ENCODE measurements at regions not wholly inside any gene's neighbourhood (a gene's known extent, or its start where the extent isn't known, plus 50 kb on each side); places are given as distances from the start of the nearest gene placed in this dataset.

DNA sequence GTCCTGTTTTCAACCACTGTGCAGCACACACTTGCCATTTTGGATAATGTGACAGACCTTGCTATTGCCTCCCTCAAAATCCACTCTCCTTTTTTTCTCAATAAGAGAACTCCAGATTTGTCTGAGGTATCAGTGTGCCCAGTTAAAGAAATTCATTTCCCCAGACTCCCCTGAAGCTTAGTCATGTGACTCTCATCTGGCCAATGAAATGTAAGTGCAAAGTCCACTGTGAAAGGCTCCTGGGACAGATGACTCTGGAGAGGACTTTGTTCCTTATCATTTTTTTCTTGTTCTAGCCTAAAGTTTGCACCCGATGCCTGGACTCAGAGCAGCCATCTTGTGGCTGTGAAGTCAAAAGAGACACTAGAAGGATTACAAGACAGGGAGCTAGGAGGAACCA lies 268.6 kb upstream of the LRTM1 start:
- in situ Hi-C loops (cut with HindIII; ENCODE audit: low sequenced_read_pairs), result no loop called here
- no peak for DNase-seq (ENCODE audit: low spot score)

DNA sequence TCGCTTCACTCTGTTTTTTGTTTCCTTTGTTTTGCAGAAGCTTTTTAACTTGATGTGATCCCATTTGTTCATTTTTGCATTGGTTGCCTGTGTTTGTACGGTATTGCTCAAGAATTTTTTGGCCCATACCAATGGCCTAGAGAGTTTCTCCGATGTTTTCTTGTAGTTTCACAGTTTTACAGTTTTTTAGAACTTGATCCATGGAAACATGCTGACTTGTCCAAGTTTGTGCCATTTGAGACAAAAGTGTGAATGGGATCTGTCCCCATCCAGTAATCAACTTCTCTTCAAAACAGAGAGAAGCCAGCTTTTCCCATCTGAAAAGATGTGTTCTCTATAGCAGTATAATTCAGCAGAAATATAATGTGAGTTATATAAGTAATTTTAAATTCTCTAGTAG lies 266.5 kb upstream of the LRTM1 start:
- in situ Hi-C loops (cut with HindIII; ENCODE audit: low sequenced_read_pairs), result no loop called here
- DNase-seq (ENCODE audit: low spot score), result peak; percentile 15

DNA sequence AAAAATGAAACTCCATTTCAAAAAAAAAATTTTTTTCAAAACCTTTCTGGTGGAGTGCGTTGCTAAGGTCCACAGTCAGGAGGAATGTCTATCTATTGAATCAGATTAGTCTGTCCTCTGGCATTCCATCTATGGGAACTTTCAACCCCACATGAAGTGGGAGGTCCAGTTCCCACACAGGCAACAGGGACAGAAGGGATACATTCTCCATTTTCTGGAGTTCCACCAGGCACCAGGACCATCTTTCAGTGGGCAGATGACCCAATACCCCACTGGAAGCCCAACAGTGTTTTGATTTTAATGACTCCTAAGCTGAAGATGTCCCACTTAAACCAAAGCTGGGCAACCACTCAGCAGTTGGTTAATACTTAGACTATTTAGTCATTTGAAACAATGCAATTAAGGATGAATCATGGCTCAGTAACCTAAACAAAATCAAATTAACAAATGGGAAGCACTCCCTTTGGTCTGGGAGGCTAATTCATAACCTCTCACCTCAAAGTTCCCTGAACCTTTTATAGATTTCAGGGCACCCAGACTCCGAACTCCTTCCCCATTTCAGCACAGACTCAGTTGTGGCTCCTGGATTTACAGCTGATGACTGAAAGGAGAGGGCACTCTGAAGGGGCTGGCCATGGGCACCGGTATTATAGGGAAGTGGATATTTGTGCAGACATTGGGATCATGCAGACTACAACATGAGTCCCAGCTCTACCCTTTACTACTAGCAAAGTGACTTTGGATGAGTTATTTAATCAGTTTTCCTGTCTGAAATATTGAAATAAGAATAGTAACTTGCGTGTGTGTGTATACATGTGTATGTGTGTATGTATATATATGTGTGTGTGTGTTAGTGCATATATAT lies 264.3 kb upstream of the LRTM1 start:
- no peak for DNase-seq (ENCODE audit: low spot score)
- in situ Hi-C loops (cut with HindIII; ENCODE audit: low sequenced_read_pairs), result no loop called here

DNA sequence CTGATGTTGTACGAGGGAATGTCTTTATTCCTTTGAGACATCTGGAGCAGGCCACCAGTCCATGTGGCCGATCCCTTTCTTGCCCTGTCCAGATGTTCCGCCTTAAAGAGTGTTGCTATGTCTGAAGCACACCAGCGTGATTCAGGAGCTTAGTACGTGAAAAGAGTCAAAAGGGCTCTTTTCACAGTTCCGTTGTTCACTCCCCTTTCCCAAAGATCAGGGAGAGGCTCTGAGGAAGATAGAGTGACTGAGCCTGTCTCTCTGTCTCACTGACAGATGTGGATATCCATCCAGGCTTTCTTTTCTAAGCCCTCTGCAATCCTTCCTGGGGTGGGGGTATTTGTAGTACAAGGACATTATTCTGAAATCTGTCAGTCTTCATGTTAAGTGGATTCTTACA lies 262.5 kb upstream of the LRTM1 start:
- no peak for DNase-seq (ENCODE audit: low spot score)

DNA sequence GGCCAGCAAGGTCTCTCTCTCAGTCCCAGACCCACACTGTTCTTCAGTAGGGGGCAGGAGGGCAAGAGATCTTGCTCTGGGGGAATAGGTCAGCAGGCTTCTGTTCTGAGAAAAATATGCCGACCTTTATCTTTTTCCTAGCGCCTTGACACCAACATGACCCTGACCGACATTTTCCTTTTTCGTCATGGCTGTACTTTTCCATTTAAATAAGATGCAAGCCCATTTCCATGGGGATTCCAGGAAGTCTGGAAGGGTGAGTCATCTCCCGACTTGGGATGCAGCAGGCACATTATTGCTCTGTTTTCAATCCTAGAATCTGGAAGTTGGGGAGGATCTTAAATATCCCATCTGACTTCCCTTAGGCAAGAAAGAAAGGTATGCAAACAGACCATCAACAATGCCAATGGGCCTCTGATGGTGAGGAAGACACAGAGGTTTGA lies 261.5 kb upstream of the LRTM1 start:
- in situ Hi-C loops (cut with HindIII; ENCODE audit: low sequenced_read_pairs), result no loop called here
- no peak for DNase-seq (ENCODE audit: low spot score)

More for the DNA sequence above, 262.5 kb upstream of the LRTM1 start:
- in situ Hi-C loops (cut with HindIII; ENCODE audit: low sequenced_read_pairs), result no loop called here

DNA sequence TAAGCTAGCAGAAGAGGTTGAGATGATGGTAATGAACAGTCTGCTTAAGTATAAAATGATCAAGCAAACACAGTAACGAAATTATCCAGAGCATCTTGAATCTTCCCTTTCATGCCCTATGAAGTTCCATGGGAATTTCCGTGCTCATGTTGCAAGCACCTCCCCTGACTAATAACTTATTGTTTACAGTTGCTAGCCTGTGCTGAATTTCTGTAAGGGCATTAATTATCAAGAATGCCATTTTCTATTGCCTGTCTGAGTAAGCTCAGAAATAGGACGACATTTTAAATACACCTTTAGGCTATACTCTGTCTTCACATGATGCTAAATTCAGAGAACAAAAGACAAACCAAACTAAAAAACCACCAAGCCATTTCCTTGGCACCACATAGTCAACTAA lies 257.5 kb upstream of the LRTM1 start:
- in situ Hi-C loops (cut with HindIII; ENCODE audit: low sequenced_read_pairs), result no loop called here
- DNase-seq (ENCODE audit: low spot score), result no peak

DNA sequence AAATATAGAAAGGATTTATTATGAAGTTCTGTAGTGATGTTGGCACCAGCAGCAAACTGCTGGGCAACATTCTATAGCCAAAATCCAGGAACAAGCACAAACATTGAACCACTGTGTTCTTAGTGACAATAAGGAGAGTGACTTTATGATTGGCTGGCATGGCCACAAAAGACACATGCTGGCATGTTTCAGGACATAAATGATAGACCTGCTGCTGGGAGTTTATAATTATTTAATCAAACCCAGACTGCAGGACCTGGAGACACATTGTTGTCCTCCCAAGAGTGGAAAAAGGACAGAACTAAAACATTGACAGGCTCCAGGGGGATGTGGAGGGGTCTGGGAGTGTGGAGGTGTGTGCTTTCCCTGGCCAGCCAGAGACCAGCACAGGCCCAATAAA lies 255.3 kb upstream of the LRTM1 start:
- in situ Hi-C loops (cut with HindIII; ENCODE audit: low sequenced_read_pairs), result no loop called here
- DNase-seq (ENCODE audit: low spot score), result no peak

DNA sequence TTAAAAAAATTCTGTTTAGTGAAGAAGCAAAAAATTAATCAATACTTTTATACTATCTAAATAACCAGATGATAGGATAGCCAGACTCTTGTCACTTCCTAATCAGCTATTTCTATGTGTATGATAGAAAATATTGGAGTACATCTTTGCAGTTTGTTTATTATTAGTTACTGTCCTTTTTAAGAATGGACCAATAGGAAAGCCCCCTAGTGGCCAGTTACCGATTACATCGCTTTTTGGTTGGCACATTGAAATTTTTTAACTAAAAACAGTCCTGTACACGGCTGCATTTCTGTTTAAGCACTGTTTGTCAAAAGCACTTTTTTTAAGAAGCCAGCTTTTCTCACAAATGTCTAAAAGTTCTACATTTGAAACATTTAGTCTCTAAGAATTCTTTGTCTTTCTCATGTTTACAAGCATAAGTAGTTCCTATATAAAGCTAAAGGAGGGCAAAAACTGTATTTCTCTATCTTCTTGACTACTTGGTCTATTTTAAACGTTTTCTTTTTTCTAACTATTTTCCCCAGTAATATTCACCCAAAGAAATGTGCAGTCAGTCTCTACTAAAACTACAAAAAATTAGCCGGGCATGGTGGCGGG lies 253.2 kb upstream of the LRTM1 start:
- DNase-seq (ENCODE audit: low spot score), result peak; percentile 47
- in situ Hi-C loops (cut with HindIII; ENCODE audit: low sequenced_read_pairs), result no loop called here

DNA sequence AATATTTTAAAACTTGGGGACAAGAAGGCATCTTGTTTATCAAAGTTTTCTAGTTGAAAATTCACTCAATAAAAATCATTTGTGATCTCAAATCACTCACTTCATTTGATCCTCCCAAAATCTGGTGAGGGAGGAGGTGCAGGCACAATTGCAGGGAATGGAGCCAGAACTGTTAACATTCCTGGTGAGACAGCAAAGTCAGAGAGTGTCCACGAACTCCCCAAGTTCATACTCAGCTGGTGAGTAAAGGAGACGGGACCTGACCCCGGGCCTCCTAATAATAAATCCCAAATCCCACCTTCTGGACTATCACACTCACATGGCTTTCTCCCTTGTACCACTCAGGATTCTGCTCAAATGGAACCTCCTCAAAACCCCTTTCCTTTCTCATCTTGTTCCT lies 252.3 kb upstream of the LRTM1 start:
- in situ Hi-C loops (cut with HindIII; ENCODE audit: low sequenced_read_pairs), result no loop called here
- DNase-seq (ENCODE audit: low spot score), result no peak

DNA sequence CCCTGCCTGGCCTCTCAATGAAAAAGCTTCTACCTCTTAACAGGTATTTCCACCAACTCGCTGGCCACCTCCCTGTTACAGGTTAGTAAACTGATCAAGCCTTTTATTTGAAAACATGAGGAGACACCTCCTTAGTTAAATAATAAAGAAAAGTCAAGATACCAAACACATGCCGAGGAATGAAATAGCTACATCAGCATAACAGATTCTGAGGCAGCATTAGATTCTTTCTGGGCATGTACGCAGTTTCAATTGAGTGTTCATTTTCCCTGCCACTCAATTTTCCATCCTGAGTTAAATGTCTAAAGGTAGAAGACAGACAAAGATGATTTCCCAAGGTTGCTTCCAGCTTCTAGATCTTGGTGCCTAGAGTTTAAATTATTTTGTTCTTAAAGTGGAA lies 250.5 kb upstream of the LRTM1 start:
- in situ Hi-C loops (cut with HindIII; ENCODE audit: low sequenced_read_pairs), result no loop called here

DNA sequence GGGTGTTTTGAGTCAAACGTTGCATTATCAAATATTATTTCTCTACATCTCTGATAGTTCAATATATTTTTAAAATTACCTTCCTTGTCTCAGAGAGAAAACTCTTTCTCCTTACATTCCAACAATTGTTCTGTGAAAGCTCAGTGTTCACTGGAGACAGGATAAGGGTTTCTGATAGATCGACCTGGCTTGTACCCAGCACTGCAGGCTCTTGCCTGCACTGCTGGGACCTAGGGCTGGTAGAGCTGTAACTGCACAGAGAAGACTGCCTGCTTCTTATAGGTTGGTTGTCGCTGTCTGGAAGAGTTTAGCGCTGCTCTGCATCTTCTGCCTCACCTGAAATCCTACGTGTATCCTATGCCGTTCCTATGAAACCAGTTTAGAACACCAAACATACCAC lies 249.9 kb upstream of the LRTM1 start:
- DNase-seq (ENCODE audit: low spot score), result peak; percentile 2
- in situ Hi-C loops (cut with HindIII; ENCODE audit: low sequenced_read_pairs), result no loop called here

More for the DNA sequence above, 250.5 kb upstream of the LRTM1 start:
- DNase-seq (ENCODE audit: low spot score), result no peak

DNA sequence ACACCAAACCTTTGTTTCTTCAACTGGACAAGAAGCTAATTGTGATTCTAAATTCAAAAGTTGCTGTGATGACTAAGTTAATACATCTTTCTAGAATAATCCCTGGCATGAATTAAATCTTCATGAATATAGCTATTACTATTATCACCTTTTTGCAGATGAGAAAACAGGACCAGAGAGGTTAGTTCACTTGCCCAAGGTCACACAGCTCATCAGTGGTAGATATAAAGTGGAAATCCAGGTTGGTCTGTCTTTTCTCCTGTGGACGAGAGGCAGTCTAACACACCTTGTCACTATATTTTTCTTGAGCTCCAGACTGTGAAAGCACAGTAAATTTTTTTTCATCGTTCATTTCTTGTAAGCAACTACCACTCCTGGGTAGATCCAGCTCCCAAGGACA lies 247.6 kb upstream of the LRTM1 start:
- DNase-seq (ENCODE audit: low spot score), result no peak
- in situ Hi-C loops (cut with HindIII; ENCODE audit: low sequenced_read_pairs), result no loop called here

DNA sequence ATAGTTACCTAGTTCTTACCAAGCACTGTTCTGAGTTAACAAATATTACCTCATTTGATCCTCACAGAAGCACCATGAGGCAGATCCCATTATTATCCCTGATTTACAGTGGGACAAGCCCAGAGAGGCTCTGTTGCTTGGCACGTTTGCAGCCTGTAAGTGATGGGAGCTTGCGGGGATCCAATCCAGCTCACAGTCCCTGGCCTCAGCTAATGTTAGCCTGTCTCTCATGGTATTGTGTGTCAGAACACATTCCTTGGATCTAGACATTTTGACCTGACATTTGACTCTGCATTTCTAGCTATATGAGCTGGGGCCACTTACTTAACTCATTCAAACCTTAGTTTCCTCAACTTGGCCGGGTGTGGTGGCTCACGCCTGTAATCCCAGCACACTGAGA lies 246.9 kb upstream of the LRTM1 start:
- in situ Hi-C loops (cut with HindIII; ENCODE audit: low sequenced_read_pairs), result no loop called here
- DNase-seq (ENCODE audit: low spot score), result no peak

DNA sequence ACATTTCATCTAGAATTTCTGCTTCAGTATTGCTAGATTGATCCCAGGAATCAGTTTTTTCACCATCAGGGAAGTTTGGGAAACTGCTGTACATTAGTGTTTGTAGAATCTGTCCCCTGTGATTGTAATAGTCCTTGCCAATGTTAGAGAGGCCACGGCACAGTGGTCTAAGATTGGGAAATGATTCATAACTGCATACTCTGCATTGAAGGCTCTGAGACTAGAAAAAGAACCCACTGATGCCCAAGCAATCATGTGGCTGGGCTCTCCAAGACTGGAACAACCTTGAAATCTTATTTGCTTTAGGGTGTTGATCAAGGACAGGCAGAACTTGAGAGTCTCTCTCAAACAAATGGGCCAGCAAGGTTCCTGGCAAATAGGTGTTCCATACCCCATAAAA lies 245.6 kb upstream of the LRTM1 start:
- in situ Hi-C loops (cut with HindIII; ENCODE audit: low sequenced_read_pairs), result no loop called here
- DNase-seq (ENCODE audit: low spot score), result no peak

DNA sequence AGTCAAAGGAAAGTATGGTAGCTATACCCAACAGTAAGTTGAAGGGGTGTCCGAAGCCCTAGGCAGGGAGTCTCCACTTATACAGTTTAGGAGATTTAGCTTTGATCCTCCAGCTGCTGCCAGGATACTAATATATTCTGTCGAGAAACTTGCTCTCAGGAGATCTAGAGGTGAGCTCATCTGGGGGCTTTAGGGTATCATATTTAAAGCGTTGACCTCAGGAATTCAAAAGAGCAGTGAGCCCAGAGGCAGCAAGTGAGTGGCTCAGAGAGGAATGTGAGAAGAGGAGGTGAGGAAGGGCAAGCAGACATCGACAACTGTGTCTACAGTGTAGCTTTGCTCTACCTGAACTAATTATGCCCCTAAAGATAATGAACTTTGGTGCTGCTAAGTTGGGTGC lies 245.1 kb upstream of the LRTM1 start:
- DNase-seq (ENCODE audit: low spot score), result no peak
- in situ Hi-C loops (cut with HindIII; ENCODE audit: low sequenced_read_pairs), result no loop called here

DNA sequence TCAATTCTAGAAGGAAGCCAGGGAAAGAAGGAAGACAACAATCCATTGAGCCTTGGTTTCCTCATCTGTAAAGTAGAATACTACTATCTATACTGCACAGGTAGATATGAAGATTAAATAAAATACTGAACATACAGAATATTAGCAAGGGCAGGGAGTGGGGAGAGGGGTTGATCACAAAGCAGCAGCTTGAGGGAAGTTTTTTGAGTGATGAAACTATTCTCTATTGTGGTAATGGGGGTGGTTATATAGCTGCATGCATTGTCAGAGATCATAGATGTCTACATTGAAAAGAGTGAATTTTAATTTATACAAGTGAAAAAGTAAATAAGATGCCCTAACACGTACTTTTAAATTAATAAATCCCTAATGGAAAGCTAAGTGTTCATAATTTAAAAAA lies 242.6 kb upstream of the LRTM1 start:
- in situ Hi-C loops (cut with HindIII; ENCODE audit: low sequenced_read_pairs), result no loop called here
- DNase-seq (ENCODE audit: low spot score), result no peak

DNA sequence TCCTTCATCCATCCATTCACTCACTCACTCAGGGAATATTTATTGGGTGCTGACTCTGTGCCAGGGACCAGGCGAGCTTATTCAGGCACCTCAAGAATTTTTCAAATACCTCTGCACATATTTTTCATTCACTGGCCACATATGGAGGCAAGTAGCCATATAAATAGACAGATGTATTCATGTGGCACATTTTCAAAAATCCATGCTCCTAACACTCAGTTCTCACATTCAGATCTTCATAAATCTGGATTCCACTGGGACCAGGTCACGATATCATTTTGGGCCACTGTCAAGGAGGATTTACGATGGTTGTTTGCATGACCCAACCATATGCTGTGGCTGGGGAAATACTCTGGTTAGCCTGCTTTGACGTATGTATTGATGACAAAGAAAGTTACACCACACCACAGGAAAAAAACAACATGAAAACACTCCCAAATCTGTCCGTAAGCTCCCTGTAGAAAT lies 241.8 kb upstream of the LRTM1 start:
- DNase-seq (ENCODE audit: low spot score), result no peak
- in situ Hi-C loops (cut with HindIII; ENCODE audit: low sequenced_read_pairs), result no loop called here

DNA sequence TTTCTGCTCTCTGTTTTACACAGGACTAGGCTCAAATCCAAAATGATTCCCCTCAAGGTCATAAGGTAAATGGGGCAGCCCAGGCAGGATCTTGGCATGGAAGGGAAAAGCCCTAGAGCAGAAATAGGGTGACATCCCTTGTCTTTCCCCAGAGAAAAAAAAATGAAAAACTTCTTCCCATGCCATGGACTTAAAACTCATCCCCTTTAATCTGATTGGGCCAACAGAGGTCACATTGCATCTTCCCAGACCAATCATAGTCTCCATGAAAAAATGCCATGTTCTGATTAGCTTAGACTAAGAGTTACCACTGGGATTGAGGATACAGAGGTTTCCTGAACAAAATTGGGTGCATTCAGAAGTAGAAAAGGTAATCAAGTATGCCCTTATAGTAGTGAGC lies 241.3 kb upstream of the LRTM1 start:
- no peak for DNase-seq (ENCODE audit: low spot score)
- in situ Hi-C loops (cut with HindIII; ENCODE audit: low sequenced_read_pairs), result no loop called here

DNA sequence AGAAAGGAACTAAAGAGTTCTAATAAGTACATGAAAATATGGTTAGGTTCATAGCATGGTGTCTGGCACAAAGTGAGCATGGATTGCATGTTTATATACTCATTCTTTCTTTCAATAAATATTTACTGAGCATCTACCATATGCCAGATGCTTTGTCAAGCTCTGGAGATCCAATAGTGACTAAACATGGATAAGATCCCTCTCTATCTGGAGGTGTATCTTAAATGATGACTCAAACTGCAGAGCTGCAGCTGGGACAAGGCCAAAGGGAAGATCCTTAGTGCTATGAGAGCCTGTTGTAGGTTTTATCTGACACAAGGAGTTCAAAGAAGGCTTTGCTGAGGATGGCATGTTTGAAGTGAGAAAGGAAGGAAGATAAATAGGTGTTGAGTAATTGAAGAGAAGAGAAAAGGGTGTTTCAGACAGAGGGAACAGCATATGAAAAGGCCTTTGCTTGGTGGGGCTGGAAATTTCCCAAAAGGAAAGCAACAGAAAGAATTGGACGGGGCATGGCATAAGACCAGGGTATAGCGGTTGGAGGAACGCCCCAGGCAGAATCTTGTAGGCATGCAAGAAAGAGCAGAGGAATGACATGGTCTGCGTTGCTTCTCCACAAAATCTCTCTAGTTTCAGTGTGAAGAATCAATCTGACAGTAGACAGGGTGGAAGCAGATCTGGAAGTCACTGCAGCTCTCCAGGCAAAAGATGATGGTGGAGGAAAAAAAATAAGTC lies 239.9 kb upstream of the LRTM1 start:
- DNase-seq (ENCODE audit: low spot score), result no peak
- in situ Hi-C loops (cut with HindIII; ENCODE audit: low sequenced_read_pairs), result no loop called here
